HG02623 (cell line): ENCODE measurements at regions not wholly inside any gene's neighbourhood (a gene's known extent, or its start where the extent isn't known, plus 50 kb on each side); places are given as distances from the start of the nearest gene placed in this dataset.
"Not testable (repeated sequence)": the region's sequence is repeated elsewhere in the genome, so short reads cannot be mapped to it uniquely, and the experiment has no call there.

Experiments
- ATAC-seq: cut with Tn5 transposase; IDR thresholded peaks from one replicate; pipeline ENCODE4 v1.9.1; 2021; ENCODE audit warnings: moderate library complexity; ENCODE audit not compliant: unreplicated experiment

GRCh38 chr17:445839-446238, 93.2 kb upstream of the RPH3AL start, which contains the start of gene RFLNB:
Gene RFLNB, minus strand, starts transcription at chr17:445939.
- ATAC-seq: not testable (repeated sequence)

DNA sequence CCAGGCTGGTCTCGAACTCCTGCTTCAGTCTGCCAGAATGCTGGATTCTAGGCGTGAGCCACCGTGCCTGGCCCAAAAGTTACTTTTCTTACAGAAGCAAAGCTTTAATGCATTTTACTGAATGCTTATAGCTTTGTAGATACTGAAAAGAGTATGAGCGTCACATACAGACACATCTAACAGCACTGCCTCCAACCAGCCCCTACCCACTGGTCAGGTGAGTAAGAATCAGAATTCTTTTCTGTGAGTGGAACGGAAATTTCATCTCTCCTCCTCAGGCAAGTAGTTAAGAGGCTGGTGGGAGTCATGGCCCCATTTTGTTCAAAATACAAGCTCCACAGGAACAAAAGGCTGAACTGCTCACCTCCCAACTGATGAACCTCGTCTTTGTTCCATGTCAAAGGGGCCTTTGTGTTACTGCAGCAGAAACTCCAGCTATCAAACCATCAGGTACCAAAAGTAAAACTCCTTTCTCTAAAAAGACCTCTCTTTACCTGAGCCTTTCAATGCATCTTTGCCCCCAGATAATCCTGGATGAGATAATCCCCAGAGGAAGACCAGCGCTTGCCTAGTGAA, 92.4 kb upstream of the RPH3AL start:
- no peak for ATAC-seq

DNA sequence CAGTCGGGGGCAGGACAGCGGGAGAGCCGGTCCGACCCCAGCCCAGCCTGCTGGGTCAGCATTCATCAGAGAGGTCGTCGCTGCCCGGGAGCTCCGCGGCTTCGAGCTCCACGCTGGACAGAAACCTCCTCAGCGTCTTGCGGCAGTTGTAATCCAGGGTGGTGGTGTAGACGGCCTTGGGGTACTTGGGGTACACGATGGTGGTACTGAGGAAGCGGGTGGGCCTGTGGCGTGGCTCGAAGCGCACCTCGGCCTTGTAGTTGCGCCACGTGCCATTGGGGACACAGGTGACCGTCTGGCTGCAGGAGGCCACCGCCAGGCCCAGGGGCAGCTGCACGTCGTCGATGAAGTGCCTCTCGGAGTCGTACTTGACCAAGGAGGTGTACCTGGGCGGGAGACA, 90.5 kb upstream of the RPH3AL start:
- no peak for ATAC-seq

DNA sequence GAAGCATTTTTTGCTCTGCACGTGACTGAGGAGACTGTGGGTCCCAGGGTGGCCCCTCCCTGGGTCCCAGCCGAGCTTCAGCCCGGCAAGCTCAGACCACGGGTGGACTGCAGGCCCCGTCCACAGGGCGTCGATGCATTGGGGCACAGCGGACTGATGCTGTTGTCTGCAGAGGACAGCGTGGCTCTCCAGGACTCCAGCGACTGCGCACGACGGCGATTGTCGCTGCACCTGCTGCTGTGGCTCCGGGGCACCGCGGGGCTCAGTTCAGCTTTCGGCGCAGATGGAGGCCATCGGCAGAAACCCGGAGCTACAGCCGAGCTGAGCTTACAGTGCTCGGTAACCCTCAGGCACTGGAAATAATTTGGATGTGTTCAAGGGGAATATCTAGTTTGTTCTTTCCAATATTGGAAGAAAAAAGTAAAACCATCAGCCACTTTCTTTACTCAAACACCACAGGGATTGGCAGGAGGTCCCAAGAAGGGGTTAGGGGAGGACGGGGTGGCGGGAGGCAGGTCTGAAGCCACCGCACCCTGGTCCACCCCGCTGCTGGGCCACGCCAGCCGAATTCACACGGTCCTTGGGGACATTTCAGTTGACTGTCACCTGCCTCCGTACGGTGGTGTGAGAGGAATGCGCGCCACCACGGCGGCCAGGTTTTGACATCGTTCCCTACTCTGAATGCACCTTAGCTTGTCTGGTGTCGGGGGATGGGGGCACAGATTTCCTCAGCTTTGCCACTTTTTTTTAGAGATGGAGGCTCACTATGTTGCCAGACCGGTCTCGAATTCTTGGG, 88.7 kb upstream of the RPH3AL start:
- ATAC-seq: no peak

DNA sequence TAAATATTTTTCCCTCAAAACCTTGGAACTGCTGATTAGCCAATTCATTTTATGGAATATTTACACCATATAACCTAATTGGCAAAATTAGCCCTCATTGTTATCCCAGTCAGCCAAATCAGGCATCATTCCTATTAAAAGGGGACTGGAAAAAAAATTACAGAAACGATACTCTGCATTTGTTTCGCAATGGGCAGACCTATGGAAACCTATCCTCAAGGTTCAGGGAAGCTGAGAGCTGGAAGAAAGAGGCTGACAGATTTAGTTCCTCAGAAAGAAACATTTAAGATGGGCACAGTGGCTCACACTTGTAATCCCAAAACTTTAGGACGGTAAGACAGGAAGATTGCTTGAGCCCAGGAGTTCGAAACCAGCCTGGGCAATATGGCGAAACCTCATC, 85.6 kb upstream of the RPH3AL start:
- no peak for ATAC-seq

DNA sequence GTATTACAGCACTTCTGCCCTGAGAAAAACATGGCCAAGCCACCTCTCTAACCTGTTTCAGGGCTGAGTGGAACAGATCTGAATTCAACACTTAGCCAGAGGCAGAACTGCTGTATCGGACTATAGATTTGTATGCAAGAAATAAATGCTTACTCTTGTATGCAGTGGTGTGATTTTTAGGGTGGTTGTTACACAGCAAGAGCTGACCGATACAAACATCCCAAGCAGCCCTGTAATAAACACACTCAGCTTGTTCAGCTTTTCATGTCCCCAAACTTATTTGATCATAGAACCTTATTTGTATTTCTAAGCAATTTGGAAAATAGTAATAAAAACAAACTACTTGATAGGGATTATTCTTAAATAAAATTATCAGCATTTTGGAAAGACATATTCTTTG, 84.9 kb upstream of the RPH3AL start:
- no peak for ATAC-seq

- no peak for ATAC-seq
These were observed 84.0 kb upstream of the RPH3AL start for GRCh38 chr17:436571-436970.

GRCh38 chr17:432471-432870, 79.9 kb upstream of the RPH3AL start:
- ATAC-seq: not testable (repeated sequence)

- no peak for ATAC-seq
These were observed 78.9 kb upstream of the RPH3AL start for GRCh38 chr17:431494-431893.

GRCh38 chr17:429589-429988, 77.0 kb upstream of the RPH3AL start:
- no peak for ATAC-seq

DNA sequence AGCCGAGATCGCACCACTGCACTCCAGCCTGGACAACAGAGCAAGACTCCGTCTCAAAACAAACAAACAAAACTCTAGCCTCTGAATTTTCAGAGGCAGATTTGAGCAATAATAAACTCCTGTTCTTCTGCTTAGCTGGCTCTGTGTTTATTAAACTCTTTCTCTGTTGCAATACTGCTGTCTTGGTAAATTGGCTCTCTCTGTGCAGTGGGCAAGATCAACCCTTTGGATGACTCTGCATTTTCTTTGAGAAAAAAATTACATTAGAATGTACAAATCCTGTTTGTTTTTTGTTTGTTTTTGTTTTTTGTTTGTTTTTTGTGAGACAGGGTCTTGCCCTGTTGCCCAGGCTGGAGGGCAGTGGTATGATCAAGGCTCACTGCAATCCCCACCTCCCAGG, 75.8 kb upstream of the RPH3AL start:
- no peak for ATAC-seq

GRCh38 chr17:427891-428290, 75.3 kb upstream of the RPH3AL start:
- ATAC-seq: no peak

DNA sequence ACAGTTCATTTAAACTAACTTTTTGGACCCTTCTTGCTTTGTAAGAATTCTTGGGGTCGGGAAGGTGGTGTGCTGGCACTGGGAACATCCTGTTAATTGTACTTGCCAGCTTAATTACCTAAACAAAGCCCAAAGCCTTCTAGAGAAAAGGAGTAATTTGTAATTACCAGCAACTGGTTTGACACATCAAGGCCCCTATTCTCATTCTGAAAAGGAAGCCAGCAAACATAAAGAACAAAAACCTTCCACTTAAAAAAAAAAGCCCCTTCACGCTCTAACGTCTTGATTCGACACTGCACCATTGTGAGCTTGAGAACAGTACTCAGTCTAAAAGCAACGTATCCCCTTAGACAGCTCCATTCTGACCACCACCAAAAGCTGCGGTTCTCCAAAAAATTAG, 74.7 kb upstream of the RPH3AL start:
- no peak for ATAC-seq

GRCh38 chr17:422196-422930, 69.8 kb upstream of the RPH3AL start:
- no peak for ATAC-seq

GRCh38 chr17:420479-421175, 68.0 kb upstream of the RPH3AL start:
- ATAC-seq: no peak

GRCh38 chr17:419073-419735, 66.6 kb upstream of the RPH3AL start:
- no peak for ATAC-seq

DNA sequence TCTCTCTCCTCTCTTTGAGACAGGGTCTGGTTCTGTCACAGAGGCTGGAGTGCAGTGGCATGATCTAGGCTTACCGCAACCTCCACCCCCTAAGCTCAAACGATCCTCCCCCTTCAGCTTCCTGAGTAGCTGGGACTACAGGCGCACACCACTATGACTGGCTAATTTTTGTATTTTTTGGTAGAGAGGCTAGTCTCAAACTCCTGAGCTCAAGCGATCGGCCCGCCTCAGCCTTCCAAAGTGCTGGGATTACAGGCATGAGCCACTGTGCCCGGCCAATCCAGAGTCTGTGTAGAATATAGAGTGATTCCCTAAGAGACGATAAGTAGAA, 65.8 kb upstream of the RPH3AL start:
- no peak for ATAC-seq

DNA sequence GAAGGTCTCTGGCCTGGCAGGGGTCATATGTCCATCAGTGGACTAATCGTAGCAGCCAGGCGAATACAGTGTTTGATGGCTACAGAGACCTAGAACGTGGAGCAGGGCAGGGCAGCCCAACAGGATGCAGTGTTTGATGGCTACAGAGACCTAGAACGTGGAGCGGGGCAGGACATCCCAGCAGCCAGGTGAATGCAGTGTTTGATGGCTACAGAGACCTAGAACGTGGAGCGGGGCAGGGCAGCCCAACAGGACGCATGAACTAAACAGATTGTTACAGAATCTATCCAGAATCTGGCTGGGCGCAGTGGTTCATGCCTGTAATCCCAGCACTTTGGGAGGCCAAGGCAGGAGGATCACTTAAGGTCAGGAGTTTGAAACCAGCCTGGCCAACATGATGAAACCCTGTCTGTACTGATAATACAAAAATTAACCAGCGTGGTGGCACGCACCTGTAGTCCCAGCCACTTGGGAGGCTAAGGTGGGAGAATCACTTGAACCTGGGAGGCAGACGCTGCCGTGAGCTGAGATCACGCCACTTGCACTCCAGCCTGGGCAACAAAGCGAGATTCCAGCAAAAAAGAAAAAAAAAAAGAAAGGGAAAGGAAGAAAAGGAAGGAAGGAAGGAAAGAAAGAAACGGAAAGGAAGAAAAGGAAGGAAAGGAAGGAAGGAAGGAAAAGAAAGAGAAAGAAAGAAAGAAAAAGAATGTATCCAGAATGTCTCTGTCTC, 65.2 kb upstream of the RPH3AL start:
- no peak for ATAC-seq

- peak; percentile 70 for ATAC-seq
These were observed 63.9 kb upstream of the RPH3AL start for GRCh38 chr17:416293-417206.
